Stomach (tissue), 8 donors: ENCODE measurements at regions not wholly inside any gene's neighbourhood (a gene's known extent, or its start where the extent isn't known, plus 50 kb on each side); places are given as distances from the start of the nearest gene placed in this dataset.

Source experiments
- DNase-seq, 2 donors: peaks; one replicate each; pipeline versions ENCODE4 v3.0.0 to v3.0.0-alpha.2; 2013 to 2019
- H3K27ac ChIP-seq, 5 donors: fragments of 200-600 bp in 4 of 5; sonication (generic) in 4 of 5; one replicate each; pipeline ENCODE4 v1.5.1; 2013 to 2019; ENCODE audit warnings: mild to moderate bottlenecking in 1 of 5, moderate library complexity in 1 of 5
- H3K27me3 ChIP-seq, 3 donors: fragments of 200-600 bp; sonication (generic); one replicate each; pipeline ENCODE4 v1.5.1; 2017 to 2019; ENCODE audit warnings: mixed run types in 1 of 3
- H3K36me3 ChIP-seq, 4 donors: fragments of 200-600 bp; sonication (generic); 1 replicate in 3 of 4; 2 replicates in 1 of 4; pipeline ENCODE4 v1.5.1; 2016 to 2019
- H3K4me1 ChIP-seq, 4 donors: fragments of 200-600 bp; sonication (generic); one replicate each; pipeline ENCODE4 v1.5.1; 2016 to 2019
- H3K4me3 ChIP-seq, 4 donors: fragments of 200-600 bp; sonication (generic) in 3 of 4; one replicate each; pipeline ENCODE4 v1.5.1; 2016 to 2019; ENCODE audit warnings: mild to moderate bottlenecking in 1 of 4
- H3K9me3 ChIP-seq, 4 donors: fragments of 200-600 bp; sonication (generic); one replicate each; pipeline ENCODE4 v1.5.1; 2016 to 2019
- EP300 ChIP-seq: sonication (generic); formaldehyde crosslinking; IDR thresholded peaks from one replicate; pipeline ENCODE4 v1.6.1; 2017; ENCODE audit warnings: antibody characterized with exemption
- POLR2A ChIP-seq, 4 donors: fragments of 450-650 bp; IDR thresholded peaks; one replicate each; pipeline ENCODE4 v1.6.1; 2016; ENCODE audit warnings: antibody characterized with exemption in 4 of 4, control low read depth in 2 of 4, mild to moderate bottlenecking in 1 of 4, moderate library complexity in 1 of 4
- POLR2AphosphoS5 ChIP-seq, 3 donors: sonication (generic); formaldehyde crosslinking; IDR thresholded peaks; one replicate each; pipeline ENCODE4 v1.6.1; 2016; ENCODE audit warnings: antibody characterized with exemption in 3 of 3
- WGBS, 5 donors: extraction: QIAGEN DNeasy Blood & Tissue Kit in 3 of 5; methylation state at CpG; one replicate each; pipeline versions ENCODE4 v1.1.5 to v1.1.7; 2013 to 2018; 5-methylcytosine and 5-hydroxymethylcytosine counted together
- intact Hi-C: fragments of 100-400 bp; cut with DNase I; formaldehyde crosslinking; loops from one replicate; pipeline ENCODE4 v1.15.1; 2023; ENCODE audit warnings: low total_unique reads
- TF ChIP-seq, protein P1 (sequence below), 7 experiments: fragments of 450-650 bp in 4 of 7; fragments of 200-600 bp in 3 of 7; sonication (generic) in 3 of 7; IDR thresholded peaks; one replicate each; pipeline ENCODE4 v1.5.1; 2016 to 2019; ENCODE audit warnings: antibody characterized with exemption in 7 of 7, control low read depth in 2 of 7, mild to moderate bottlenecking in 1 of 7
- donor health status: healthy with polysubstance abuse.
- donor health status: Bipolar disorder and iron deficiency.
- donor health status: healthy.

DNA sequence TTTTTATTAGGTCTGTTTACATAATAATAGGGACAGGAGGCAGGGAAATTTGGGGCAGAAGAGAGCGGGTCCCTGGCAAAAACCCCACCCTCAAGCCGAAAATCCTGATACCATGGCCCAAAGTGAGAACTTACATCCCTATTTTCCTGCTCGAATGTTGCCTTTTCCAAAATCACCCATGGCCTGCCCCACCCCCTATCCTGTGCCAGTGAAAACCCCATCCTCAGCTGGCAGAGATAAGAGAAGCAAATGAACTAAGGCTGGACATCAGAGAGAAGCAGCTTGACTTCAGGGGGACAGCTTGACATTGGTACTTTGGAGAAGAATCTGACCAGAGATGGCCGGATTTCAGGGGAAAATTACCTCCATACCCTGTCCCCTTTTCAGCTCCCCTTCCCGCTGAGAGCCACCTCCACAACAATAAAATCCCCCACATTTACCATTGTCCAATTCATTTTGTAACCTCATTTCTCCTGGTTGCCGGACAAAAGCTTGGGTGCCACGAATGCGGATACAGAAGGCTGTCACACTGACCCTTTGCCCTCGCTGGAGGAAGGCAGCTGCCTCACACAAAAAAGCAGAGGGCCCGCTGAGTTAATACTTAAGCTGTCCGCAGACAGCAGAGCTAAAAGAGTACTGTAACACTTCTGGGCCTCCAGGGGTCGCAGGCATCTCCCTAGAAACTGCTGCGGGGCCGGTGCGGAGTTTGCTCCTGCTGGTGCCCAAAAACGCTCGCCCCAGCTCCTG, 196.2 kb downstream of the SNCA start:
- intact Hi-C loops, result no loop called here
- WGBS, 5 donors, result 37 to 52% (median 42%) methylated on average over 16 to 17 of the region's 17 CpGs
- no peak overlapping the region for H3K4me3 ChIP-seq

DNA sequence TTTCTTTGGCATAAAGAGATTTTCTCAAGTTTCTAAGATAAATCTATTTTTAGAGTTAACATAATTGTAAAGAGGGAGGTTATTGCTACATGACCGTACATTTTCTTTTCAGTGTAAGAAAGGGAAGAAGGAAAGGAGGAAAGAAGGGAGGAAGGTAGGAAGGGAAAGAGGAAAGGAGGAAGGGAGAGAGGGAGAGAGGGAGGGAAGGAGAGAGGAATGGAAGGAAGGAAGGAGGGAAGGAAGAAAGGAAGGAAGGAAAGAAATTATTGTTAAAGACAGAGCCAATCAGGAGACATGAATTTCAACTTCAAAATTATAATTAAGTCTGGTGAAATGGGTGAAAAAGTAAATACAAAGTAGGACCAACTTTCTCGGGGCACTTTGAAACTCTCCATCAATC, 197.6 kb downstream of the SNCA start:
- TF ChIP-seq POLR2AphosphoS5 (IDR thresholded peaks at IDR 0.05) (no peak), EP300 (no peak), POLR2A (IDR thresholded peaks at IDR 0.05) (no peak)
- TF ChIP-seq, protein P1, sequence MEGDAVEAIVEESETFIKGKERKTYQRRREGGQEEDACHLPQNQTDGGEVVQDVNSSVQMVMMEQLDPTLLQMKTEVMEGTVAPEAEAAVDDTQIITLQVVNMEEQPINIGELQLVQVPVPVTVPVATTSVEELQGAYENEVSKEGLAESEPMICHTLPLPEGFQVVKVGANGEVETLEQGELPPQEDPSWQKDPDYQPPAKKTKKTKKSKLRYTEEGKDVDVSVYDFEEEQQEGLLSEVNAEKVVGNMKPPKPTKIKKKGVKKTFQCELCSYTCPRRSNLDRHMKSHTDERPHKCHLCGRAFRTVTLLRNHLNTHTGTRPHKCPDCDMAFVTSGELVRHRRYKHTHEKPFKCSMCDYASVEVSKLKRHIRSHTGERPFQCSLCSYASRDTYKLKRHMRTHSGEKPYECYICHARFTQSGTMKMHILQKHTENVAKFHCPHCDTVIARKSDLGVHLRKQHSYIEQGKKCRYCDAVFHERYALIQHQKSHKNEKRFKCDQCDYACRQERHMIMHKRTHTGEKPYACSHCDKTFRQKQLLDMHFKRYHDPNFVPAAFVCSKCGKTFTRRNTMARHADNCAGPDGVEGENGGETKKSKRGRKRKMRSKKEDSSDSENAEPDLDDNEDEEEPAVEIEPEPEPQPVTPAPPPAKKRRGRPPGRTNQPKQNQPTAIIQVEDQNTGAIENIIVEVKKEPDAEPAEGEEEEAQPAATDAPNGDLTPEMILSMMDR (IDR thresholded peaks at IDR 0.05), result no peak
- H3K4me3 ChIP-seq, result no peak overlapping the region
- H3K27me3 ChIP-seq, result no peaks in the 10 kb centered on the region
- peaks cover 0 to 7% (median 3%) of the 10 kb centered on the region in 4 donors for H3K4me1 ChIP-seq
- DNase-seq, result no peak
- no peaks in the 10 kb centered on the region for H3K9me3 ChIP-seq
- no peak overlapping the region for H3K27ac ChIP-seq
- no peaks in the 10 kb centered on the region for H3K36me3 ChIP-seq
- 90 to 93% (median 91%) methylated on average over 2 of the region's 2 CpGs for WGBS, 5 donors
- intact Hi-C loops, result no loop called here

More for the DNA sequence above, 196.2 kb downstream of the SNCA start:
- no peak for TF ChIP-seq EP300
- TF ChIP-seq POLR2AphosphoS5 (IDR thresholded peaks at IDR 0.05), result no peak
- TF ChIP-seq, protein P1 (IDR thresholded peaks at IDR 0.05), result peak in 2 of 7 experiments; percentile 17 to 25
- Histone ChIP-seq H3K9me3 (no peaks in the 10 kb centered on the region), H3K36me3 (no peaks in the 10 kb centered on the region), H3K27me3 (no peaks in the 10 kb centered on the region), H3K4me1 (peaks cover 0 to 7% (median 3%) of the 10 kb centered on the region in 4 donors), H3K27ac (no peak overlapping the region)
- peak in 1 of 2 donors; percentile 75 for DNase-seq

DNA sequence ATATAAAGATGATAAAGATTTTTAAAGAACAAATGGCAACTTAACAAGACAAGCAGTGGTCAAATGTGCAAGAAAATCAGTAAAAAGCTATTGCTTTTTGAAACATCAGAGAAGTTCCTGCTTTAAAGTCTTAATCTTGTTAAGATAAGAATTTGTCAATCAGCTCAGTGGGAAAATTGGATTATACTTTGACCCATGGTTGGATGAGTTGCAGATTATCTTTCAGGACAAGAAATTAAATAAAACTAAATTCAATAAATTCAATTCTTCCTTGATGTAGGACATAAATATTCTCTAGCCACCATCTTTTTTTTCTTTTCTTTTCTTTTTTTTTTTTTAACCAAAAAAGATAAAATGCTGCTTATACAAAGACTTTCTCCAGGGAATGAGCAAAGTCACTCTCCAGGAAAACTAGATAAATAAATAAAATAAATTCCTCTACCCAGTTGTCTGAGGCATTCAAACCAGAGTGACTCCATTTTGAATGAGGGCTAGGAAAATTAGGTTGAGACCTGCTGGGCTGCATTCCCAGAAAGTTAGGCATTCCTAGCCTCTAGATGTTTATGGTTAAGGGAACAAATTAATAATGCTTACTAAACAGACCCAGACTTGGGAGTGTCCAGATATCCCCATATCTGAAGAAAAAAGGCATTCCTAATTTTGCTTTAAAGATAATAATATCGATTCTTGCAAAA, 211.2 kb downstream of the SNCA start:
- 72 to 83% (median 78%) methylated on average over 1 of the region's 1 CpG for WGBS, 5 donors
- no peak for TF ChIP-seq POLR2A (IDR thresholded peaks at IDR 0.05)
- TF ChIP-seq, protein P1 (IDR thresholded peaks at IDR 0.05), result no peak
- TF ChIP-seq POLR2AphosphoS5 (IDR thresholded peaks at IDR 0.05), result no peak
- TF ChIP-seq EP300, result no peak
- Histone ChIP-seq H3K9me3 (no peaks in the 10 kb centered on the region), H3K4me3 (no peak overlapping the region), H3K4me1 (no peaks in the 10 kb centered on the region), H3K36me3 (no peaks in the 10 kb centered on the region), H3K27me3 (no peaks in the 10 kb centered on the region), H3K27ac (no peak overlapping the region)
- DNase-seq, result no peak
- intact Hi-C loops, result no loop called here

DNA sequence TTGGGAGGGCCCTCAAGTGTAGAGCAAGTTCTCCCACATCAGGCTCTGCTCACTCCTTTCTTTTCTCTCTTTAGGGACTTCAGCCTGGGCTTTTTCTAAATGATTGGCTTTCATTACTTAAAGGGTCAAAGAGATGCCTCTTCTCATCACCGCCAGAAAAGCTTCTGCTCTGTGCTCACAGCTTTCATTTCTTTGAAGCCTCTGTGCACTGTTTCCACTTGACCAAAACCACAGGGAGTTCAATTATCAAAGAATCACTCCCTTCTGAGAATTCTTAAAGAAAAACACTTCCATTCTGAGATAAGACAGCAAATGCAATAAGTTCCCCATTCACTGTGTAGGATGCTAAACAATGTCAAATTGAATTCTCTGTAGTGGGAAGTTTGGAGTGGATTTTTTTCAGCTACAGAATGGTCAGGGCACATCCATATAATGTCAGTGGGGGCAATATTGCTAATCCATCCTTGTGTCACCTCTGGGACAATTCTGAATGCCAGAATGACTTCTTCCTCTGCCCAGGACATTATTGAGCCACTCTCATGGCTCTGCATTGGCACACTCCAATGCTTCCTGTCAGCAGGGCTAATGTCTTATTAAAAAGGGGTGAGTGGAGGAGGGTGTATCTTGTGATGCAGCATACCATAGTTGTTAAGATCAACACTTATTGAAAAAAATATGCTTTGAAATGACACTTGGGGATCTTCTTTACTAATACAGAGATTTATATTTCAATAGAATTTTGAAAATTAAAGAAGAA, 217.6 kb downstream of the SNCA start:
- intact Hi-C loops, result no loop called here
- H3K27ac ChIP-seq, result no peak overlapping the region
- DNase-seq, result no peak
- H3K36me3 ChIP-seq, result no peaks in the 10 kb centered on the region
- WGBS, 5 donors, result 58 to 85% (median 66%) methylated on average over 1 of the region's 1 CpG
- H3K9me3 ChIP-seq, result no peaks in the 10 kb centered on the region
- H3K4me1 ChIP-seq, result no peaks in the 10 kb centered on the region
- H3K4me3 ChIP-seq, result no peak overlapping the region
- H3K27me3 ChIP-seq, result no peaks in the 10 kb centered on the region
- TF ChIP-seq POLR2A (IDR thresholded peaks at IDR 0.05) (no peak), EP300 (no peak), POLR2AphosphoS5 (IDR thresholded peaks at IDR 0.05) (no peak)
- TF ChIP-seq, protein P1 (IDR thresholded peaks at IDR 0.05), result no peak
